ENCODE measurements at regions not wholly inside any gene's neighbourhood (a gene's known extent, or its start where the extent isn't known, plus 50 kb on each side); places are given as distances from the start of the nearest gene placed in this dataset.

DNA sequence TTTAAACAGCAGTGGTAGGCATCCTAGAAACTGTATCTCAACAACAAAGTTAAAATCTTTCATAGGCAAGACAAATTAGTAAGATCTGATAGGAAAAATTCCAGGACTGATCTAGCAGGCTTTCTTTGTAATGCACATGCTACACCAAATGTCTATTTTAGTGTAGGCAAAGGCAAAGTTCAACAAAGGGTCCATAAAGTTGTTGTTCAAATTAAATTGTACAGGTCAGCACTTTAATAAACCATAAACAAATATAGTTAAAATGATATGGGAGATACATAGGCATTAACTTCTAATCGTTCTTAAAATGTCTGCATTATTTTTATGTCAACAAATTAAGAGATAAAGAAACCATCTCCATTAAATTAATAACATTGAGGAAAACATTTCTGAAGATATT is 413.0 kb downstream of the TUSC7 start:
- TF ChIP-seq POLR2AphosphoS5 (IDR thresholded peaks at IDR 0.05) (no peak), POLR2A (IDR thresholded peaks at IDR 0.05) (no peak), EP300 (IDR thresholded peaks at IDR 0.05) (no peak)
- TF ChIP-seq, protein P1, sequence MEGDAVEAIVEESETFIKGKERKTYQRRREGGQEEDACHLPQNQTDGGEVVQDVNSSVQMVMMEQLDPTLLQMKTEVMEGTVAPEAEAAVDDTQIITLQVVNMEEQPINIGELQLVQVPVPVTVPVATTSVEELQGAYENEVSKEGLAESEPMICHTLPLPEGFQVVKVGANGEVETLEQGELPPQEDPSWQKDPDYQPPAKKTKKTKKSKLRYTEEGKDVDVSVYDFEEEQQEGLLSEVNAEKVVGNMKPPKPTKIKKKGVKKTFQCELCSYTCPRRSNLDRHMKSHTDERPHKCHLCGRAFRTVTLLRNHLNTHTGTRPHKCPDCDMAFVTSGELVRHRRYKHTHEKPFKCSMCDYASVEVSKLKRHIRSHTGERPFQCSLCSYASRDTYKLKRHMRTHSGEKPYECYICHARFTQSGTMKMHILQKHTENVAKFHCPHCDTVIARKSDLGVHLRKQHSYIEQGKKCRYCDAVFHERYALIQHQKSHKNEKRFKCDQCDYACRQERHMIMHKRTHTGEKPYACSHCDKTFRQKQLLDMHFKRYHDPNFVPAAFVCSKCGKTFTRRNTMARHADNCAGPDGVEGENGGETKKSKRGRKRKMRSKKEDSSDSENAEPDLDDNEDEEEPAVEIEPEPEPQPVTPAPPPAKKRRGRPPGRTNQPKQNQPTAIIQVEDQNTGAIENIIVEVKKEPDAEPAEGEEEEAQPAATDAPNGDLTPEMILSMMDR (IDR thresholded peaks at IDR 0.05) = no peak
